Activated T-cell treated with anti-CD3 and anti-CD28 coated beads for 1 hour (primary cell): ENCODE measurements at regions not wholly inside any gene's neighbourhood (a gene's known extent, or its start where the extent isn't known, plus 50 kb on each side); places are given as distances from the start of the nearest gene placed in this dataset.
"Not testable (repeated sequence)": the region's sequence is repeated elsewhere in the genome, so short reads cannot be mapped to it uniquely, and the experiment has no call there.

Experiments
- DNase-seq: peaks from one replicate; pipeline ENCODE4 v3.0.0-alpha.2; 2020; ENCODE audit warnings: low read depth

GRCh38 chr2:14982790-14983189, 350.3 kb downstream of the LRATD1 start:
- no peak for DNase-seq

GRCh38 chr2:14988600-14988999, 356.1 kb downstream of the LRATD1 start:
- no peak for DNase-seq

DNA sequence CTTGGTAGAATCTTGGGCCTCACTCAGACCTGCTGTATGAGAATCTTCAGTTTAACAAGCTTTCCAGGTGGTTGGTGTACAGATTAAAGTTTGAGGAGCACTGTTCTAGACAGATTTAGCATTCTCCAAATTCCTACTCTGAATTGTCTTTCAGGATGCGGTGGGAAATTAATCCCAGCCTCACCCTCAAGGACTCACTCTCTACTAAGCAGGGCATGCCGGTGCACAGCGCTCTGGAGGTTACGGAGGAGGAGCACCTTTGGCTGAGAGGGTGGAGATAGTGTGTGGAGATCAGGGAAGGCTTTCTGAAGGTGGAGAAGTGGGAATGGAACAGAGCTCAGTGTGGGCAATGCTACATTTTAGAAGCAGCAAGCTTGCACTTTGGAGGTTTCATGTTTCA, 359.2 kb downstream of the LRATD1 start:
- DNase-seq, result no peak

DNA sequence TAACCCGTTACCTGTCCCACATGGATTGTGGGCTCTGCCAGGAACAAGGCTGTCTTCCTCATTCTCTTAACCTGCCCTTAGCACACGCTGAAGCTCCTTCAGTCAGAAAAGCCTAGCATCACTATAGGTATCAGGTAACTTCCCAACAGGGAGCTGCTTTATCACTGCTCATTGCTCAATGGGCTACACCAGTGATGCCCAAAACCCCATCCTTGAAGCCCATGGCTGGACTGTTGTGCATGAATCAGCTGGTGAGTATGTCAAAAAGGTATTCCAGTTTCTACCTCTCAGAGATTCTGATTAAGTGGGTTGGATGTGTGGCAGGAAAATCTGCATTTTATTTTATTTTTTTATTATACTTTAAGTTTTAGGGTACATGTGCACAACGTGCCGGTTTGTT, 362.2 kb downstream of the LRATD1 start:
- no peak for DNase-seq

- DNase-seq, result no peak
Observed at GRCh38 chr2:14996351-14997014, 364.0 kb downstream of the LRATD1 start.

GRCh38 chr2:14998546-14998945, 366.0 kb downstream of the LRATD1 start:
- no peak for DNase-seq

- no peak for DNase-seq
Observed at GRCh38 chr2:14999114-14999661, 366.7 kb downstream of the LRATD1 start.

GRCh38 chr2:15002519-15002918, 370.0 kb downstream of the LRATD1 start:
- DNase-seq, result not testable (repeated sequence)

DNA sequence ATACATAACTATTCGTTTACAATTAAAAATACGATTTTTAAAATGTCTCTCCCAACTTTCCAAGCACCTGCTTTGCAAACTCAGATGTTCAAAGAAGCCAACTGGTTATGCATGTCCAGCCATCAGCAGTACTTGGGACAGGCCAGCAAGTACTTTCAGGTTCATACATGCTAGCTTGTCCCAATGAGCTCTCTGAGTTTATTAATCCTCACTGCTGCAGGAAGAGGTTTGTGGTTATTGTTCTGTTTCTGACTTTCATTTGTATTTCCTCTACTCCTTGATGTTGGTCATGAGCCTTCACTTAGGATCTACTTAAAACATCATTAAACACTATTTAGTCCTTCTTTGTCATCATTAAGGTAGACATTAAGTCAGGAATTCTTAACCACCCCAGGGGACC, 374.1 kb downstream of the LRATD1 start:
- no peak for DNase-seq

GRCh38 chr2:15009681-15010080, 377.2 kb downstream of the LRATD1 start:
- DNase-seq, result no peak

- no peak for DNase-seq
Observed at GRCh38 chr2:15010346-15010745, 377.8 kb downstream of the LRATD1 start.

DNA sequence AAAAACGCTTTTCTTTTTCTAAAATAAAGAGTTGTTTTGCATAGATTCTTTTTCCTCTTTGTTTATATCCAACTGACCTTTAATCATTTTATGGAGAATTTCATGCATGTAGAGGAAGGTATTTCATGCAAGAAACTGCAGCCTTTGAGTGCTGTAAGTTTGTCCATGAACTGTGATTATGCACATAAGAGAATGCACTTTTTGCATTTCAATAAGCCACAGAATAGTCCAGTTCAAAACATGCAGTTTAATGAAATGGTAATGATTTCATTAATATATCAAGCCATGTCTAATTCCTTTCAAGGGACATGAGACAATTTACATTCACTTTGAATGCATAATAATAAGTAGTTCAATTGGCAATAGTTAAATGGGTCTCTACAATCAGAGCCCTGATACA, 386.3 kb downstream of the LRATD1 start:
- no peak for DNase-seq

DNA sequence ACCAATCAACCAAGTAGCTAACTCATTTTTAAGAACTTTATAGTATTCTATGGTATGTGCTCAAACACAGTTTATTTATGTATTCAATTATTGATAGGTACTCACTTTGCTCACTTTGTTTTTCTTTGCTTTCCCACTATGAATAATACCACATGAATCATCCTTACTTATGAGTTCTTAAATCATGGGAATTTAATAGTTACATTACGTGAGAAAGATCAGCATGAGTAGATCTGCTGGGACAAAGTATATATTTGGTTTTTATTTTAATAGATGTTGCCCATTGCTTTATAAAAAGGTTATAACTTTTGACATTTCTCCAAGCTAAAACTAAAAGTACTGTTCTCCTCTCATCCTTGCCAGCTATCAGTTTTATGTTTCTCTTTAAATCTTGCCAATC, 390.7 kb downstream of the LRATD1 start:
- no peak for DNase-seq

GRCh38 chr2:15028406-15028805, 395.9 kb downstream of the LRATD1 start:
- DNase-seq, result no peak

- DNase-seq, result no peak
Observed at GRCh38 chr2:15031745-15032240, 399.3 kb downstream of the LRATD1 start.

DNA sequence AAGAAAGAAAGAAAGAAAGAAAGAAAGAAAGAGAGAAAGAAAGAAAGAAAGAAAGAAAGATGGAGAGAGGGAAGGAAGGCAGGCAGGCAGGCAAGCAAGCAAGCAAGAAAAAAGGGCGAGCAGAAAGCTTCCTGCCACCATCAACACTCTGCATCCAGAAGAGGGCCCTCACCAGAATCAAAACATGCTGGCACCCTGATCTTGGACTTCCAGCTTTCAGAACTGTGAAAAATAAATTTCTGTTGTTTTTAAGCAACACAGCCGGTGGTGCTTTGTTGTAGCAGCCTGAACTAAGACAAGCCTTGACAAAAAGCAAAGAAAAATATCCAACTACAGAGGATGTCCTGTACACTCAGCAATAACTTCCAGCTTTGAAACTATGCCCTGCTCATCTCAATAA, 401.7 kb downstream of the LRATD1 start:
- no peak for DNase-seq

GRCh38 chr2:15034860-15035259, 402.3 kb downstream of the LRATD1 start:
- no peak for DNase-seq

DNA sequence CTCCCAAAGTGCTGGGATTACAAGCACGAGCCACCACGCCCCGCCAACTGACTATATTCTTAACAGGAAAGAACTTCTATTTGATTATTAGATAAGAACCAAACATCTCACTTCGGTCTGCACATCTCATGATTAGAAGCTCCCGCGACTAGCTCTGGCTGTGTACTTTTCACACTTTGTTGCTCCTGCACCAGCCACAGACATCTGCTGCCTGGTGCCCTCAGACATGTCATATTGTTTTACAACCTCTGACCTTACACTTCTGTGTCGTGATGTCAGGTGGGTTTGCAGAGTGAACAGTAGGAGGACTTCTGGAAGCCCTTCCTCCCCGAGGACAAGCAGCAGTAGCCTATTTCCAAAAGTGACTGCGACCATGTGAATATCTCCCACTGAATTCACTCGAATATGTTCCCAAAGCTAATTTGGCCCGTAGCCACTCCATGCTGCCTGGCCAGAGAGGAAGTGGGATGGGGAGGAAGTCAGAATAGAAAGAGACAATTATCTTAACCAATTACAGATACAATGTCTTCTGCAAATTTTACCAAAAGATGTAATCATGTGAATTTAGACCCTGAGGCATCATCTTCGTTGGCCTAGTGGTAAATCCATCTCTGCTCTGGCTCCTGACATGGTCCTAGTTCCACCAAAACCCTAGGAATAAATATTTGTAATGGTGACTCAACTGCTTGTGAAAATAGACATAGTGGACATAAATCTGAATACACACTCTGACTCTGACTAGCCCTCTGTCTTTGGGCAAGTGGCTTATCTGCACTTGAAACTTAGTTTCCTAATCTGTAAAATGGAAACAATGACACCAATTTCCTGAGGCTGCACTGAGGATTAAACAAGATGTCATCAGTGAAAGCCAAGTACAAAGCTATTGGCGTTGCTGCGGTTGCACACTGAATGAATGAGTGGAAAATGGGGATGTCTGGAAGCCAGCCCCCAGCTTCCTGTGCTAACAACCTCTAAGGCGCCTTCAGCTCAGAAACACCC, 406.1 kb downstream of the LRATD1 start:
- no peak for DNase-seq

GRCh38 chr2:15040429-15041084, 408.0 kb downstream of the LRATD1 start:
- DNase-seq, result no peak

DNA sequence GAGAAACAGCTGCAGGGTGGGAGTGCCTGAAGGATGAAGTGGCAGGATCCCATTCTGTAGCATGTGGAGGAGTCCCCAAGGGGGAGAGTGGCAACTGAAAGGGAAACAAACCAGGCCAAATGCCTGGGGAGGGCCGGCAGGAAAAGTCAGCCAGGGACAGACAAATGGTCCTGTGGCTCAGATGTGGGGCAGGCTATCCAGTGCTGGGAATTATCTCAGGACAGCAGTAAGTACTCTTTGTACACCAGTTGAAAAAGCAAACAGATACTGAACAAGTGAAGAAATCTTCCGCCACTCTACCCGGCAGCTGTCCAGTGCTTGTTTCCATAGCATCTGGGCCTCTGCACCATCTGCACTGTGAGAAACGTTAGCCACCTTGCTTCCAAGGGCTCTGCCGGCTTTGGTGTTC, 408.9 kb downstream of the LRATD1 start:
- DNase-seq, result no peak

- no peak for DNase-seq
Observed at GRCh38 chr2:15042801-15043217, 410.3 kb downstream of the LRATD1 start.

DNA sequence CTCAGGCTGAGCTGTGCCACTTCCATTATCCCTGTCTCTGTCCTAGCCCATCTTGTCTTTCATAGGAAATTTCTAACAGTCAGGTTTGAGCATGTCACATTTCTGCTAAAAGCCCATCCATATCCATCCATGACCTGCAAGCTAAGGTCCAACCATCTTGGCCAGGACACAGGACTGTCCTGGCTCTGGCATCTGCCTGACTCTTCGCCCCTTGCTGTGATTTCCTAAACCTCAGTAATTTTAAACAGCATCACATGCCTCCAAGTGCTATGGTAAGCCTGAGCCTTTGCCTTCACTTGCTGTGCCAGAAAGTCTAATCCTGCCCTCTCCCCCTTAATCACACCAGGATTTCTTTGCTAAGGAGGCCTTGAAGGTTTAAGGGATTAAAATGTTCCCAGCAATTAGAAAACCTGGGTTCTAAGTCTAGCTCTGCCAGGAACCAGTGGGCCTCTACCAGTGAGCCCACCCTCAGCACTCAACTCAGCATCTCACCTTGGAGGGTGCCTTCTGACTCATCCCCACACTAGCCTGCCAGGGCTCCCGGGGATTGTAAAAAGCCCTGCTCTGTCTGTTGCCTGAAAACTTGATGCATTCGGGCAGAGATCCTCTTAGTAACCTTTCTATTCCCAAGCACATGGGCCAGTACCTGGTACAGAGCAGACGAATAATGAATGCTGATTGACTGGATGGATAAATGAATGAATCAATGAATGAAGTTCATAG, 411.0 kb downstream of the LRATD1 start:
- DNase-seq, result no peak
